Spleen (tissue), 11 donors: ENCODE measurements at regions not wholly inside any gene's neighbourhood (a gene's known extent, or its start where the extent isn't known, plus 50 kb on each side); places are given as distances from the start of the nearest gene placed in this dataset.

Experiments used
- DNase-seq: peaks from one replicate; pipeline ENCODE4 v3.0.0-alpha.2; 2020
- H3K27ac ChIP-seq, 8 donors: fragments of 200-600 bp; sonication (generic) in 7 of 8; 1 replicate in 4 of 8; 2 replicates in 4 of 8; pipeline versions ENCODE4 v1.5.0 to v1.8.0; 2016 to 2021; ENCODE audit warnings: inconsistent platforms in 4 of 8, mild to moderate bottlenecking in 4 of 8, moderate library complexity in 1 of 8
- H3K27me3 ChIP-seq, 7 donors: fragments of 200-600 bp; sonication (generic) in 6 of 7; replicated peaks in 1 of 7; 1 replicate in 4 of 7; 2 replicates in 3 of 7; pipeline versions ENCODE4 v1.5.0 to v1.8.0; 2016 to 2021; ENCODE audit warnings: inconsistent platforms in 3 of 7, mild to moderate bottlenecking in 1 of 7
- H3K36me3 ChIP-seq, 6 donors: fragments of 200-600 bp; sonication (generic) in 5 of 6; 1 replicate in 4 of 6; 2 replicates in 2 of 6; pipeline versions ENCODE4 v1.5.0 to v1.8.0; 2016 to 2021; ENCODE audit warnings: inconsistent platforms in 2 of 6
- H3K4me1 ChIP-seq, 6 donors: fragments of 200-600 bp; sonication (generic) in 5 of 6; 1 replicate in 3 of 6; 2 replicates in 3 of 6; pipeline versions ENCODE4 v1.5.0 to v1.8.0; 2016 to 2021; ENCODE audit warnings: inconsistent platforms in 3 of 6
- H3K4me3 ChIP-seq, 8 donors: fragments of 200-600 bp; sonication (generic) in 7 of 8; 1 replicate in 4 of 8; 2 replicates in 4 of 8; pipeline versions ENCODE4 v1.5.0 to v1.8.0; 2016 to 2021; ENCODE audit warnings: inconsistent platforms in 4 of 8, mild to moderate bottlenecking in 4 of 8, moderate library complexity in 2 of 8
- H3K9me3 ChIP-seq, 8 donors: fragments of 200-600 bp; sonication (generic) in 7 of 8; 1 replicate in 4 of 8; 2 replicates in 4 of 8; pipeline versions ENCODE4 v1.5.0 to v1.8.0; 2016 to 2021; ENCODE audit warnings: inconsistent platforms in 4 of 8
- CTCF ChIP-seq, 11 experiments: fragments of 200-600 bp in 7 of 11; fragments of 450-650 bp in 4 of 11; sonication (generic) in 4 of 11; IDR thresholded peaks in 8 of 11; conservative IDR thresholded peaks in 3 of 11; 1 replicate in 7 of 11; 2 replicates in 4 of 11; pipeline versions ENCODE4 v1.4.0 to v1.8.0; 2016 to 2021; ENCODE audit warnings: antibody characterized with exemption in 11 of 11, inconsistent platforms in 4 of 11, mild to moderate bottlenecking in 1 of 11
- POLR2A ChIP-seq, 3 donors: fragments of 450-650 bp; IDR thresholded peaks; one replicate each; pipeline ENCODE4 v1.5.1; 2017; ENCODE audit warnings: antibody characterized with exemption in 3 of 3, mild to moderate bottlenecking in 1 of 3
- POLR2AphosphoS5 ChIP-seq, 3 donors: sonication (generic); formaldehyde crosslinking; IDR thresholded peaks; one replicate each; pipeline ENCODE4 v1.5.1; 2017; ENCODE audit warnings: antibody characterized with exemption in 3 of 3
- WGBS, 5 donors: extraction: QIAGEN DNeasy Blood & Tissue Kit in 3 of 5; methylation state at CpG; one replicate each; pipeline versions ENCODE4 v1.1.5 to v1.1.7; 2013 to 2018; 5-methylcytosine and 5-hydroxymethylcytosine counted together
- intact Hi-C: fragments of 100-400 bp; cut with DNase I; formaldehyde crosslinking; loops from one replicate; pipeline ENCODE4 v1.15.0; 2023; ENCODE audit warnings: low total_unique reads
- donor health status: healthy with polysubstance abuse.
- donor health status: DM: no; HTN: no; CAD: no; lungs with moderate emphysema.
- donor health status: DM: no; HTN: no; CAD: no.
- donor health status: Bipolar disorder and iron deficiency.
- donor health status: healthy.
- donor health status: DM: no; HTN: no; CAD: no.
- donor health status: DM: yes; HTN: yes; CAD: no.

- WGBS, 5 donors: 65 to 81% (median 80%) methylated on average over 3 of the region's 3 CpGs
- intact Hi-C loops: no loop called here
Measured at GRCh38 chr11:25197515-25197914, 700.7 kb downstream of the LUZP2 start.

DNA sequence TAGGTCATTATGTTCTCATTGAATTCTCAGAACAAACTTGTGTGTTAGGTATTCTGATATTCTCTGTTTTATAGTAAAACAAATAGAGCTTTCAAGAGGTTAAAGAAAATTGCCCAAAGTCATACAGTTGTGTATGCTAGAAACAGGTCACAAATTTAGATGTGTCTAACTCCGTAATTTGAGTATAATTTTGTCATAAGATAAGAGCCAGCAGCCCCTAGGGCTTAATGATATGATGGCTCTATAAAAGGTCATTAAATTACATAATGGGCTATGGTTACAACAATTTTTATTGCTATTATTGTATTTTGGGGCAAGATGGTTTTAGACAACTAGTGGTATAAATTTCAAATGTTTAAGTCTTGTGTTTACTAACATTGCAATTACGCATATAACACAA lies 701.9 kb downstream of the LUZP2 start:
- TF ChIP-seq POLR2A (IDR thresholded peaks at IDR 0.05) (no peak), POLR2AphosphoS5 (IDR thresholded peaks at IDR 0.05) (no peak), CTCF (IDR thresholded peaks at IDR 0.05 in 8 of 11, conservative IDR thresholded peaks at IDR 0.05 in 3 of 11) (no peak)
- H3K27ac ChIP-seq: no peak overlapping the region

More at GRCh38 chr11:25197515-25197914, 700.7 kb downstream of the LUZP2 start:
- no peaks in the 10 kb centered on the region for H3K4me1 ChIP-seq
- H3K36me3 ChIP-seq: no peaks in the 10 kb centered on the region
- TF ChIP-seq CTCF (IDR thresholded peaks at IDR 0.05 in 8 of 11, conservative IDR thresholded peaks at IDR 0.05 in 3 of 11) (no peak), POLR2AphosphoS5 (IDR thresholded peaks at IDR 0.05) (no peak), POLR2A (IDR thresholded peaks at IDR 0.05) (no peak)
- no peaks in the 10 kb centered on the region for H3K27me3 ChIP-seq
- DNase-seq: no peak
- no peak overlapping the region for H3K27ac ChIP-seq
- H3K9me3 ChIP-seq: peaks cover 0 to 10% (median under 1%) of the 10 kb centered on the region in 8 donors
- H3K4me3 ChIP-seq: no peak overlapping the region

GRCh38 chr11:25200925-25201324 lies 704.1 kb downstream of the LUZP2 start:
- no peaks in the 10 kb centered on the region for H3K27me3 ChIP-seq
- DNase-seq: no peak
- no peaks in the 10 kb centered on the region for H3K4me1 ChIP-seq
- no peak for TF ChIP-seq POLR2AphosphoS5 (IDR thresholded peaks at IDR 0.05)
- H3K4me3 ChIP-seq: no peak overlapping the region
- H3K9me3 ChIP-seq: peaks cover 0 to 13% (median 1%) of the 10 kb centered on the region in 8 donors
- no peaks in the 10 kb centered on the region for H3K36me3 ChIP-seq
- whole genome bisulfite sequencing, 5 donors: 56 to 74% (median 61%) methylated on average over 1 of the region's 1 CpG
- no peak overlapping the region for H3K27ac ChIP-seq
- intact Hi-C loops: no loop called here

More for the DNA sequence above, 701.9 kb downstream of the LUZP2 start:
- Histone ChIP-seq H3K9me3 (peaks cover 0 to 14% (median 0%) of the 10 kb centered on the region in 8 donors), H3K36me3 (no peaks in the 10 kb centered on the region), H3K4me1 (no peaks in the 10 kb centered on the region), H3K4me3 (no peak overlapping the region), H3K27me3 (no peaks in the 10 kb centered on the region)
- 80 to 89% (median 82%) methylated on average over 2 of the region's 2 CpGs for WGBS, 5 donors
- no peak for DNase-seq
- intact Hi-C loops: no loop called here

GRCh38 chr11:25206762-25207161 lies 709.9 kb downstream of the LUZP2 start:
- Histone ChIP-seq H3K36me3 (no peaks in the 10 kb centered on the region), H3K4me3 (no peak overlapping the region), H3K4me1 (no peaks in the 10 kb centered on the region), H3K9me3 (peaks cover 0 to 46% (median 23%) of the 10 kb centered on the region in 8 donors), H3K27me3 (no peaks in the 10 kb centered on the region), H3K27ac (no peak overlapping the region)
- 66 to 93% (median 78%) methylated on average over 1 of the region's 1 CpG for WGBS, 5 donors
- TF ChIP-seq CTCF (IDR thresholded peaks at IDR 0.05 in 8 of 11, conservative IDR thresholded peaks at IDR 0.05 in 3 of 11) (no peak), POLR2A (IDR thresholded peaks at IDR 0.05) (no peak), POLR2AphosphoS5 (IDR thresholded peaks at IDR 0.05) (no peak)
- intact Hi-C loops: no loop called here
- DNase-seq: no peak
